A673 (cell line): ENCODE measurements at regions not wholly inside any gene's neighbourhood (a gene's known extent, or its start where the extent isn't known, plus 50 kb on each side); places are given as distances from the start of the nearest gene placed in this dataset.
"Not testable (repeated sequence)": the region's sequence is repeated elsewhere in the genome, so short reads cannot be mapped to it uniquely, and the experiment has no call there.

Source experiments
- BruUV-seq: library from RNA; stranded (reverse); fragments of 400-500 nt; replicated peaks from 2 replicates; lab custom pipeline; 2021; lab: Mats Ljungman, UMichigan
- CTCF ChIA-PET: fragments of 300-600 bp; sonication (Branson Sonifier 250); formaldehyde crosslinking; loops from one replicate; lab custom pipeline; 2022; ENCODE audit warnings: antibody characterized with exemption; lab: Charles Lee
- POLR2A ChIA-PET: fragments of 300-600 bp; sonication (Branson Sonifier 250); formaldehyde crosslinking; loops from one replicate; lab custom pipeline; 2022; ENCODE audit warnings: antibody characterized with exemption; ENCODE audit not compliant: low non-redundant PET; lab: Charles Lee
- DNase-seq: peaks from one replicate; pipeline ENCODE4 v3.0.0-alpha.2; 2015; ENCODE audit warnings: low spot score
- H3K27ac ChIP-seq: fragments of 200-600 bp; sonication (generic); 2 replicates; pipeline ENCODE4 v1.5.1; 2016; ENCODE audit warnings: mixed run types, low read depth, mild to moderate bottlenecking, mixed read lengths, antibody characterized with exemption, low read length; ENCODE audit not compliant: poor library complexity, severe bottlenecking
- H3K27me3 ChIP-seq: fragments of 200-600 bp; sonication (generic); replicated peaks from 2 replicates; pipeline ENCODE4 v1.6.1; 2017; ENCODE audit warnings: mixed run types, low read depth, mild to moderate bottlenecking, mixed read lengths, antibody characterized with exemption, low read length; ENCODE audit not compliant: insufficient read depth, poor library complexity
- H3K36me3 ChIP-seq: fragments of 200-600 bp; sonication (generic); 2 replicates; pipeline ENCODE4 v1.6.1; 2016; ENCODE audit warnings: mixed run types, mild to moderate bottlenecking, mixed read lengths, antibody characterized with exemption, low read length; ENCODE audit not compliant: insufficient read depth, poor library complexity, severe bottlenecking
- H3K4me1 ChIP-seq: fragments of 200-600 bp; sonication (generic); 2 replicates; pipeline ENCODE4 v1.6.1; 2017; ENCODE audit warnings: mixed run types, mild to moderate bottlenecking, mixed read lengths, antibody characterized with exemption, low read length; ENCODE audit not compliant: insufficient read depth, poor library complexity, severe bottlenecking
- H3K4me3 ChIP-seq: fragments of 200-600 bp; sonication (generic); 2 replicates; pipeline ENCODE4 v1.5.1; 2016; ENCODE audit warnings: low read depth, mixed run types, mild to moderate bottlenecking, mixed read lengths, low read length; ENCODE audit not compliant: poor library complexity, severe bottlenecking
- H3K9me3 ChIP-seq: fragments of 200-600 bp; sonication (generic); 2 replicates; pipeline ENCODE4 v1.6.1; 2016; ENCODE audit warnings: mixed run types, low read depth, mild to moderate bottlenecking, mixed read lengths, antibody characterized with exemption, low read length; ENCODE audit not compliant: poor library complexity, severe bottlenecking
- EZH2 ChIP-seq: fragments of 200-600 bp; sonication (generic); IDR thresholded peaks from 2 replicates; pipeline ENCODE4 v1.6.1; 2017; ENCODE audit warnings: borderline replicate concordance, low read depth, mild to moderate bottlenecking, mixed read lengths, antibody characterized with exemption, low read length; ENCODE audit not compliant: poor library complexity, severe bottlenecking
- intact Hi-C: fragments of 100-400 bp; cut with micrococcal nuclease; formaldehyde crosslinking; loops from one replicate; pipeline ENCODE4 v1.10.0; 2022; ENCODE audit not compliant: unreplicated experiment
- TF ChIP-seq, protein P1 (sequence below): fragments of 300-800, 200-600 bp; sonication (generic); conservative IDR thresholded peaks from 2 replicates; pipeline ENCODE4 v1.5.1; 2017; ENCODE audit warnings: low read depth, mild to moderate bottlenecking, antibody characterized with exemption, low read length, moderate library complexity, mixed read lengths

DNA sequence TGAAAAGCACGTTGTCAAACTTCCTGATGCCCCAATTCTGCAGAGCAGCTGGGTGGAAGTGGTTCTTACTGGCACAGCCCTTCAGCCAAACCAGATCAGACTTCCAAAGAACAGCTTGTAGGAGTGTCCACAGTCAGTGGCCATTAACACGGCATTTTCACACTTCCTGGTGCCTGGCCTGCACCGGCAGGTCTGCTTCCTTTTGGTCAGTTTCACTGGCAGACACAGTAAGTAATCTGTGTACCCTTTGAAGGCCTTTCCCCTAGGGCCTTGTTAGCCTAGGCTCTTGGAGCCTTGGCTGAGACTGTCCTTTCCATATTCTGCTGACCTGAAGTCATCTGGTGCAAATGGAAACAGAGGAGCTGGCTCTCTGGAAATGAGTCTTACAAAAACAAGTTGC lies 297.5 kb upstream of the TNC start:
- CTCF ChIA-PET, result no interaction called here

DNA sequence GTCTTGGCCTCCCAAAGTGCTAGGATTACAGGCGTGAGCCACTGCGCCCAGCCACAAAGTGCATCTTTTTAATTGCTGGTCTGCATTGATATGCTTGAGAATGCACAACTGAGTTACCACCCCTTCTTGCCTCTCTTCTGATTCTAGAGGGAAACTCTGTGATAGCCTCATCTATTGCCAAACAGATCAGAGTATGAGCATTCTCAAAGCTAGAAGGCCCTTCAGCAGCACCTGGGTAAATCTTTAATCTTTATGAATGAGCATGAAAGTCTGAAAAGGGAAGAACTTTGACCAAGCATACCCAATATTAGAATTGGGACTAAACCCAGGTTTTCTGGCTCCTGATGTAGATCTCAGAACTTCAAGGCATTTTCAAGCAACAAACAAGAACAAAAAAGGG lies 298.3 kb upstream of the TNC start:
- Histone ChIP-seq H3K9me3 (peaks cover 9% of the 10 kb centered on the region), H3K4me3 (no peak overlapping the region), H3K4me1 (peaks cover 51% of the 10 kb centered on the region), H3K27ac (peak overlapping the region; percentile 99), H3K27me3 (no peaks in the 10 kb centered on the region), H3K36me3 (no peaks in the 10 kb centered on the region)
- BruUV-seq, result no TSS peak
- CTCF ChIA-PET, result no interaction called here
- POLR2A ChIA-PET, result no interaction called here
- intact Hi-C loops, result loop anchor here (5.0 kb wide), 1 partner anchor 1161 kb away; no protein-coding TSS in a partner anchor
- no peak for DNase-seq
- TF ChIP-seq EZH2, result no peak
- TF ChIP-seq, protein P1, sequence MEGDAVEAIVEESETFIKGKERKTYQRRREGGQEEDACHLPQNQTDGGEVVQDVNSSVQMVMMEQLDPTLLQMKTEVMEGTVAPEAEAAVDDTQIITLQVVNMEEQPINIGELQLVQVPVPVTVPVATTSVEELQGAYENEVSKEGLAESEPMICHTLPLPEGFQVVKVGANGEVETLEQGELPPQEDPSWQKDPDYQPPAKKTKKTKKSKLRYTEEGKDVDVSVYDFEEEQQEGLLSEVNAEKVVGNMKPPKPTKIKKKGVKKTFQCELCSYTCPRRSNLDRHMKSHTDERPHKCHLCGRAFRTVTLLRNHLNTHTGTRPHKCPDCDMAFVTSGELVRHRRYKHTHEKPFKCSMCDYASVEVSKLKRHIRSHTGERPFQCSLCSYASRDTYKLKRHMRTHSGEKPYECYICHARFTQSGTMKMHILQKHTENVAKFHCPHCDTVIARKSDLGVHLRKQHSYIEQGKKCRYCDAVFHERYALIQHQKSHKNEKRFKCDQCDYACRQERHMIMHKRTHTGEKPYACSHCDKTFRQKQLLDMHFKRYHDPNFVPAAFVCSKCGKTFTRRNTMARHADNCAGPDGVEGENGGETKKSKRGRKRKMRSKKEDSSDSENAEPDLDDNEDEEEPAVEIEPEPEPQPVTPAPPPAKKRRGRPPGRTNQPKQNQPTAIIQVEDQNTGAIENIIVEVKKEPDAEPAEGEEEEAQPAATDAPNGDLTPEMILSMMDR, result no peak

More for the DNA sequence above, 297.5 kb upstream of the TNC start:
- Histone ChIP-seq H3K4me1 (peaks cover 52% of the 10 kb centered on the region), H3K4me3 (no peak overlapping the region), H3K27ac (peak overlapping the region; percentile 99), H3K27me3 (no peaks in the 10 kb centered on the region), H3K9me3 (peaks cover 7% of the 10 kb centered on the region), H3K36me3 (no peaks in the 10 kb centered on the region)
- DNase-seq, result no peak
- POLR2A ChIA-PET, result no interaction called here
- intact Hi-C loops, result loop anchor here (5.0 kb wide), 1 partner anchor 1162 kb away; no protein-coding TSS in a partner anchor
- TF ChIP-seq, protein P1, result no peak
- no peak for TF ChIP-seq EZH2
- BruUV-seq, result no TSS peak

DNA sequence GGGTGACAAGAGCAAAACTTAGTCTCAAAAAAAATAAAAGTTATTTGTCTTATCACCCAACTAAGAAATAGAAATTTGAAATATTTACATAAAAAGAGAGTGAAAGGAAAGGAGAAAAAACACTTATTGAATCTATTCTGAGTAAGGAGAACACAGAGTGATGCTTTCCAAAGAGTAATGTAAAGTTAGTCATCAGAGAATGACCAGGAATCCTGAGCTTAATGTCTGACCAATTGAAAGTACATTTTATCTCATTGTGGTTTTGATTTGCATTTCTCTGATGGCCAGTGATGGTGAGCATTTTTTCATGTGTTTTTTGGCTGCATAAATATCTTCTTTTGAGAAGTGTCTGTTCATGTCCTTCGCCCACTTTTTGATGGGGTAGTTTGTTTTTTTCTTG lies 300.2 kb upstream of the TNC start:
- H3K4me3 ChIP-seq, H3K36me3 ChIP-seq, CTCF ChIA-PET, H3K27ac ChIP-seq, BruUV-seq, DNase-seq, H3K27me3 ChIP-seq, POLR2A ChIA-PET: not testable (repeated sequence)
- Histone ChIP-seq H3K9me3 (peaks cover 20% of the 10 kb centered on the region), H3K4me1 (peaks cover 32% of the 10 kb centered on the region)
- intact Hi-C loops, result loop anchor here (5.0 kb wide), 1 partner anchor 1159 kb away; no protein-coding TSS in a partner anchor

DNA sequence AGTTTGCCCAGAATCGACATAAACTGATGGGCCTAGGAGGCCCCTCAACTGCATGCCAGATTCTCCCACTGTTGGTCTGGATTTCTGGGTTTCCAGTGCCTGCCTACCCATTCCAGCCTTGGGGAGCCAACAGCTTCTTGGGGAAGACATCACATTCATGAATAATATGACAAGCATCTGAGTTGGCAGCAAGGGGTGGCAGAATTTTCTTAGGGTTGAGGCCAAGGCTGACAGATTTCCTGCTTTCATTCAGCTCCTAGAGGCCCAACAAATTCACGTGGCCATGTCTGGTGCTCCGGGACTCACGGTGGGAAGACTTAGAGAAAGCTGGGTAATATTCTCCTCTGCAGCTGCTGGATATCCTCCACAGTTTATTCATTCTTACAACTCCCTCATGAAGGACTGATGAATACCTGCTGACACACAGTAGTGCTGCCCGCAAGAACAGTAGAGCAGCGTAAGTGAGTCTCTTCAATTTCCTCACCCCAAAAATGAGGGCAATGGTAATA lies 305.0 kb upstream of the TNC start:
- no TSS peak for BruUV-seq
- CTCF ChIA-PET, result no interaction called here
- H3K9me3 ChIP-seq, result peaks cover 27% of the 10 kb centered on the region
- DNase-seq, result no peak
- POLR2A ChIA-PET, result no interaction called here
- H3K27ac ChIP-seq, result no peak overlapping the region
- no peak for TF ChIP-seq EZH2
- TF ChIP-seq, protein P1, result no peak
- no peaks in the 10 kb centered on the region for H3K4me1 ChIP-seq
- no peaks in the 10 kb centered on the region for H3K27me3 ChIP-seq
- intact Hi-C loops, result no loop called here
- no peaks in the 10 kb centered on the region for H3K36me3 ChIP-seq
- no peak overlapping the region for H3K4me3 ChIP-seq
